GM12878 (cell line): ENCODE measurements at regions not wholly inside any gene's neighbourhood (a gene's known extent, or its start where the extent isn't known, plus 50 kb on each side); places are given as distances from the start of the nearest gene placed in this dataset.

Experiments
- ATAC-seq: fragments of 200-7000 bp; cut with Tn5 transposase; 3 replicates; pipeline ENCODE4 v1.9.1; 2020; ENCODE audit warnings: mild to moderate bottlenecking, moderate library complexity
- BruUV-seq: library from RNA; stranded (reverse); fragments of 400-500 nt; replicated peaks from 2 replicates; lab custom pipeline; 2021; lab: Mats Ljungman, UMichigan
- CTCF ChIA-PET: fragments of 300-600 bp; sonication (Branson Sonifier 250); formaldehyde crosslinking; extraction: SDS; loops from one replicate; lab custom pipeline; 2021; ENCODE audit warnings: inconsistent platforms; lab: Yijun Ruan, JAX
- POLR2A ChIA-PET: fragments of 350-600 bp; formaldehyde crosslinking; extraction: SDS; loops from one replicate; lab custom pipeline; 2021; ENCODE audit warnings: inconsistent platforms; lab: Charles Lee
- RAD21 ChIA-PET: fragments of 300-600 bp; sonication (Branson Sonifier 250); formaldehyde crosslinking; loops from one replicate; lab custom pipeline; 2023; ENCODE audit warnings: antibody characterized with exemption; ENCODE audit not compliant: unreplicated experiment; lab: Charles Lee
- SMC1A ChIA-PET: fragments of 300-600 bp; sonication (Branson Sonifier 250); formaldehyde crosslinking; loops from one replicate; lab custom pipeline; 2023; ENCODE audit not compliant: unreplicated experiment, uncharacterized antibody; lab: Charles Lee
- DNase-seq: peaks from one replicate; pipeline ENCODE4 v3.0.0-alpha.2; 2011; ENCODE audit warnings: low read depth, low spot score
- FAIRE-seq: peaks from 3 replicates; lab custom pipeline; 2011; peaks lifted over from hg19 to GRCh38; lab: Jason Lieb, UNC
- H2AFZ ChIP-seq: 2 replicates; pipeline ENCODE4 v1.6.0; 2011; ENCODE audit warnings: low read depth, low read length, control low read depth; ENCODE audit not compliant: control insufficient read depth
- H3K27ac ChIP-seq: 2 replicates; pipeline ENCODE4 v1.5.1; 2011; ENCODE audit warnings: control low read depth; ENCODE audit not compliant: control insufficient read depth, insufficient read depth
- H3K27me3 ChIP-seq, 2 experiments: replicated peaks in 1 of 2; 2 replicates each; pipeline versions ENCODE4 v1.6.0 to v1.6.1; 2011; ENCODE audit warnings: low read length in 1 of 2; ENCODE audit not compliant: control insufficient read depth in 2 of 2, insufficient read depth in 2 of 2
- H3K36me3 ChIP-seq, 2 experiments: 2 replicates each; pipeline ENCODE4 v1.5.1; 2011; ENCODE audit warnings: low read length in 1 of 2; ENCODE audit not compliant: control insufficient read depth in 2 of 2, insufficient read depth in 2 of 2
- H3K4me1 ChIP-seq: 2 replicates; pipeline ENCODE4 v1.6.1; 2011; ENCODE audit warnings: mild to moderate bottlenecking, low read length, moderate library complexity, mixed read lengths; ENCODE audit not compliant: control insufficient read depth, insufficient read depth
- H3K4me2 ChIP-seq: 2 replicates; pipeline ENCODE4 v1.6.0; 2011; ENCODE audit warnings: control low read depth; ENCODE audit not compliant: control insufficient read depth, insufficient read depth
- H3K4me3 ChIP-seq: fragments of 200-600 bp; sonication (generic); 2 replicates; pipeline ENCODE4 v1.5.1; 2016
- H3K79me2 ChIP-seq: 2 replicates; pipeline ENCODE4 v1.6.0; 2011; ENCODE audit warnings: low read length; ENCODE audit not compliant: control insufficient read depth, insufficient read depth
- H3K9ac ChIP-seq: 2 replicates; pipeline ENCODE4 v1.8.0; 2011; ENCODE audit warnings: low read length, control low read depth, mixed read lengths; ENCODE audit not compliant: control insufficient read depth, insufficient read depth
- H3K9me3 ChIP-seq: replicated peaks from 3 replicates; pipeline ENCODE4 v1.5.1; 2011; ENCODE audit warnings: mild to moderate bottlenecking, low read length; ENCODE audit not compliant: control insufficient read depth, insufficient read depth
- H4K20me1 ChIP-seq: 2 replicates; pipeline ENCODE4 v1.6.0; 2011; ENCODE audit not compliant: control insufficient read depth, insufficient read depth
- CEBPZ ChIP-seq: fragments of 150-350 bp; IDR thresholded peaks from 2 replicates; pipeline ENCODE4 v1.6.1; 2016; ENCODE audit warnings: low read depth, low read length
- CREB1 ChIP-seq: IDR thresholded peaks from 2 replicates; pipeline ENCODE4 v1.6.1; 2012; ENCODE audit warnings: low read depth, mild to moderate bottlenecking, inconsistent platforms
- GATAD2B ChIP-seq: fragments of 450-650 bp; conservative IDR thresholded peaks from 2 replicates; pipeline ENCODE4 v1.6.1; 2017; ENCODE audit warnings: low read depth, mild to moderate bottlenecking, moderate library complexity
- JUND ChIP-seq: IDR thresholded peaks from 2 replicates; pipeline ENCODE4 v1.6.1; 2012; ENCODE audit warnings: low read depth, mild to moderate bottlenecking, low read length, improper control_type of control experiment, moderate library complexity
- MXI1 ChIP-seq: fragments of 150-350 bp; IDR thresholded peaks from 2 replicates; pipeline ENCODE4 v1.6.1; 2011; ENCODE audit warnings: low read depth, mild to moderate bottlenecking, inconsistent platforms, low read length, improper control_type of control experiment
- NFXL1 ChIP-seq: fragments of 450-650 bp; IDR thresholded peaks from 2 replicates; pipeline ENCODE4 v1.6.1; 2017; ENCODE audit warnings: antibody characterized with exemption, mild to moderate bottlenecking, borderline replicate concordance
- PRDM15 ChIP-seq: fragments of 450-650 bp; formaldehyde crosslinking; IDR thresholded peaks from 2 replicates; pipeline ENCODE4 v1.4.0; 2020; ENCODE audit warnings: mild to moderate bottlenecking, moderate library complexity
- SMAD5 ChIP-seq: IDR thresholded peaks from 2 replicates; pipeline ENCODE4 v1.6.1; 2016; ENCODE audit warnings: antibody characterized with exemption, low read depth
- SP1 ChIP-seq: IDR thresholded peaks from one replicate; pipeline ENCODE4 v1.6.1; 2011; ENCODE audit warnings: low read depth, low read length
- STAT1 ChIP-seq: fragments of 450-650 bp; conservative IDR thresholded peaks from 2 replicates; pipeline ENCODE4 v1.6.1; 2014; ENCODE audit warnings: antibody characterized with exemption, mild to moderate bottlenecking
- SUPT20H ChIP-seq: IDR thresholded peaks from 2 replicates; pipeline ENCODE4 v1.6.1; 2011; ENCODE audit warnings: low read depth, mild to moderate bottlenecking, low read length, moderate library complexity, borderline replicate concordance; ENCODE audit not compliant: control insufficient read depth
- WRNIP1 ChIP-seq: IDR thresholded peaks from 2 replicates; pipeline ENCODE4 v1.6.1; 2011; ENCODE audit warnings: low read depth, low read length, improper control_type of control experiment, borderline replicate concordance
- ZNF384 ChIP-seq: IDR thresholded peaks from 2 replicates; pipeline ENCODE4 v1.6.1; 2012; ENCODE audit warnings: low read depth, mild to moderate bottlenecking, low read length, improper control_type of control experiment, borderline replicate concordance
- WGBS: methylation state at CpG from one replicate; pipeline ENCODE4 v1.1.6; 2016; ENCODE audit warnings: low lambda C conversion rate; ENCODE audit not compliant: insufficient replicate concordance, insufficient coverage; ENCODE audit errors: missing lambda C conversion rate; 5-methylcytosine and 5-hydroxymethylcytosine counted together
- in situ Hi-C: fragments of 300-500 bp; cut with MboI; formaldehyde crosslinking; loops from 9 replicates; pipeline ENCODE4 v1.14.3; 2018; ENCODE audit warnings: mixed read lengths
- intact Hi-C: fragments of 100-400 bp; cut with micrococcal nuclease; formaldehyde crosslinking; loops from one replicate; pipeline ENCODE4 v1.14.2; 2022; ENCODE audit not compliant: unreplicated experiment
- TF ChIP-seq, protein P1 (sequence below): fragments of 450-650 bp; IDR thresholded peaks from 2 replicates; pipeline ENCODE4 v1.6.1; 2018; ENCODE audit warnings: borderline replicate concordance, mild to moderate bottlenecking; ENCODE audit not compliant: partially characterized antibody

DNA sequence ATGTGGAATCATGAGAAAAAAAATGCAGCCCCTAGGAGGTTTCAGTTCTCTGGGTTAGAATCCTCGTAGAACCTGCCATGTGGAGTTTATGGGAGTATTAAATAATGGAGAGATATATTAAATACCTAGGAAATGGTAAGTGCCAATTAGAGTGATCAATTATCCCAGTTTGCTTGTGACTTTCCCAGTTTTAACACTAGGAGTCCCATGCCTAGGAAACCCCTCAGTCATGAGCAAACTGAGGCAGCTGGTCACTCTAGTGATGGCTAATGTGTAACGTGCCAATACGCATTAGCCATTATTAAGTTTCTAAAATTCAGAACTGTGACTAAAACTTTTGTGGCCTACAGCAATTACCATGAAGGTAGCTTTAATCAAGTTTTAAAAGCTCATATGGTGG lies 720.6 kb downstream of the TAF11L14 start (continued):
- TF ChIP-seq CEBPZ (no peak), SUPT20H (no peak)

GRCh38 chr5:18357486-18357885 lies 723.2 kb downstream of the TAF11L14 start:
- no peaks in the 10 kb centered on the region for H4K20me1 ChIP-seq
- FAIRE-seq: no peak
- no peak overlapping the region for H3K4me2 ChIP-seq
- 85% methylated on average over 4 of the region's 4 CpGs for WGBS
- no peak overlapping the region for H3K4me3 ChIP-seq
- H3K36me3 ChIP-seq: no peaks in the 10 kb centered on the region
- no peak overlapping the region for H2AFZ ChIP-seq
- H3K4me1 ChIP-seq: no peaks in the 10 kb centered on the region
- H3K9me3 ChIP-seq: no peaks in the 10 kb centered on the region
- ChIA-PET RAD21 (no interaction called here), CTCF (no interaction called here), SMC1A (no interaction called here), POLR2A (no interaction called here)
- in situ Hi-C loops (no loop called here), intact Hi-C loops (no loop called here)
- no peak overlapping the region for H3K9ac ChIP-seq
- H3K27me3 ChIP-seq: no peaks in the 10 kb centered on the region
- no peaks in the 10 kb centered on the region for H3K79me2 ChIP-seq
- H3K27ac ChIP-seq: no peak overlapping the region
- DNase-seq: no peak
- BruUV-seq: no TSS peak
- no peak for ATAC-seq
- TF ChIP-seq ZNF384 (no peak), WRNIP1 (no peak), PRDM15 (CRISPR knock-in tag) (no peak), MXI1 (no peak), STAT1 (no peak), GATAD2B (no peak), SMAD5 (no peak), SP1 (no peak), JUND (no peak), NFXL1 (no peak), CREB1 (no peak)
- TF ChIP-seq, protein P1, sequence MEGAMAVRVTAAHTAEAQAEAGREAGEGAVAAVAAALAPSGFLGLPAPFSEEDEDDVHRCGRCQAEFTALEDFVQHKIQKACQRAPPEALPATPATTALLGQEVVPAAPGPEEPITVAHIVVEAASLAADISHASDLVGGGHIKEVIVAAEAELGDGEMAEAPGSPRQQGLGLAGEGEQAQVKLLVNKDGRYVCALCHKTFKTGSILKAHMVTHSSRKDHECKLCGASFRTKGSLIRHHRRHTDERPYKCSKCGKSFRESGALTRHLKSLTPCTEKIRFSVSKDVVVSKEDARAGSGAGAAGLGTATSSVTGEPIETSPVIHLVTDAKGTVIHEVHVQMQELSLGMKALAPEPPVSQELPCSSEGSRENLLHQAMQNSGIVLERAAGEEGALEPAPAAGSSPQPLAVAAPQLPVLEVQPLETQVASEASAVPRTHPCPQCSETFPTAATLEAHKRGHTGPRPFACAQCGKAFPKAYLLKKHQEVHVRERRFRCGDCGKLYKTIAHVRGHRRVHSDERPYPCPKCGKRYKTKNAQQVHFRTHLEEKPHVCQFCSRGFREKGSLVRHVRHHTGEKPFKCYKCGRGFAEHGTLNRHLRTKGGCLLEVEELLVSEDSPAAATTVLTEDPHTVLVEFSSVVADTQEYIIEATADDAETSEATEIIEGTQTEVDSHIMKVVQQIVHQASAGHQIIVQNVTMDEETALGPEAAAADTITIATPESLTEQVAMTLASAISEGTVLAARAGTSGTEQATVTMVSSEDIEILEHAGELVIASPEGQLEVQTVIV: no peak
